Adrenal gland (tissue), 9 donors: ENCODE measurements at regions not wholly inside any gene's neighbourhood (a gene's known extent, or its start where the extent isn't known, plus 50 kb on each side); places are given as distances from the start of the nearest gene placed in this dataset.

Experiments
- DNase-seq, 7 donors: peaks; one replicate each; pipeline ENCODE4 v3.0.0-alpha.2; 2019 to 2020
- H3K27ac ChIP-seq, 5 donors: fragments of 200-600 bp; sonication (generic) in 4 of 5; 1 replicate in 3 of 5; 2 replicates in 2 of 5; pipeline versions ENCODE4 v1.5.1 to v1.8.0; 2016 to 2020; ENCODE audit warnings: mild to moderate bottlenecking in 1 of 5
- H3K27me3 ChIP-seq: fragments of 200-600 bp; 2 replicates; pipeline ENCODE4 v1.8.0; 2021
- H3K36me3 ChIP-seq, 2 donors: fragments of 200-600 bp; replicated peaks in 1 of 2; 1 replicate in 1 of 2; 2 replicates in 1 of 2; pipeline versions ENCODE4 v1.5.1 to v1.8.0; 2018 to 2022
- H3K4me1 ChIP-seq, 2 donors: fragments of 200-600 bp; replicated peaks in 1 of 2; 1 replicate in 1 of 2; 2 replicates in 1 of 2; pipeline versions ENCODE4 v1.5.1 to v1.8.0; 2018 to 2021
- H3K4me3 ChIP-seq, 4 donors: fragments of 200-600 bp; sonication (generic) in 3 of 4; one replicate each; pipeline ENCODE4 v1.5.1; 2016 to 2018
- H3K9me3 ChIP-seq, 3 donors: fragments of 200-600 bp; sonication (generic) in 1 of 3; replicated peaks in 1 of 3; 1 replicate in 2 of 3; 2 replicates in 1 of 3; pipeline versions ENCODE4 v1.5.1 to v1.8.0; 2016 to 2021
- CTCF ChIP-seq, 6 experiments: fragments of 450-650 bp in 4 of 6; fragments of 200-600 bp in 2 of 6; sonication (generic) in 1 of 6; IDR thresholded peaks; 1 replicate in 5 of 6; 2 replicates in 1 of 6; pipeline versions ENCODE4 v1.5.1 to v1.8.0; 2016 to 2021; ENCODE audit warnings: antibody characterized with exemption in 6 of 6, mild to moderate bottlenecking in 2 of 6, moderate library complexity in 1 of 6
- POLR2A ChIP-seq, 2 donors: fragments of 450-650 bp; IDR thresholded peaks; one replicate each; pipeline ENCODE4 v1.6.1; 2017; ENCODE audit warnings: antibody characterized with exemption in 2 of 2, mild to moderate bottlenecking in 2 of 2, moderate library complexity in 1 of 2
- WGBS, 4 donors: extraction: QIAGEN DNeasy Blood & Tissue Kit in 2 of 4; methylation state at CpG; one replicate each; pipeline versions ENCODE4 v1.1.5 to v1.1.7; 2013 to 2017; 5-methylcytosine and 5-hydroxymethylcytosine counted together
- intact Hi-C, 2 donors: fragments of 100-400 bp; cut with DNase I; formaldehyde crosslinking; loops; one replicate each; pipeline versions ENCODE4 v1.14.1 to v1.15.0; 2022 to 2023
- donor health status: healthy with polysubstance abuse.
- donor health status: Bipolar disorder and iron deficiency.
- donor health status: DM: yes; HTN: yes; CAD: no.
- donor health status: DM: no; HTN: no; CAD: no.
- donor health status: DM: no; HTN: no; CAD: no.

GRCh38 chr1:209421186-209421585 lies 162.3 kb upstream of the CAMK1G start:
- DNase-seq: no peak
- intact Hi-C loops: no loop called here
- H3K9me3 ChIP-seq: no peaks in the 10 kb centered on the region
- no peaks in the 10 kb centered on the region for H3K36me3 ChIP-seq
- no peak overlapping the region for H3K27ac ChIP-seq
- TF ChIP-seq POLR2A (IDR thresholded peaks at IDR 0.05): no peak
- no peak for TF ChIP-seq CTCF (IDR thresholded peaks at IDR 0.05)
- H3K4me3 ChIP-seq: no peak overlapping the region
- WGBS, 4 donors: 74 to 80% (median 79%) methylated on average over 4 of the region's 4 CpGs
- no peaks in the 10 kb centered on the region for H3K27me3 ChIP-seq
- H3K4me1 ChIP-seq: no peaks in the 10 kb centered on the region

- DNase-seq: no peak
Observed at GRCh38 chr1:209421978-209422680, 161.4 kb upstream of the CAMK1G start.

GRCh38 chr1:209425959-209426358 lies 157.6 kb upstream of the CAMK1G start:
- H3K36me3 ChIP-seq: no peaks in the 10 kb centered on the region
- no peak for TF ChIP-seq CTCF (IDR thresholded peaks at IDR 0.05)
- no peak for TF ChIP-seq POLR2A (IDR thresholded peaks at IDR 0.05)
- H3K9me3 ChIP-seq: no peaks in the 10 kb centered on the region
- 63 to 88% (median 73%) methylated on average over 5 of the region's 5 CpGs for WGBS, 4 donors
- no peak overlapping the region for H3K27ac ChIP-seq
- H3K27me3 ChIP-seq: no peaks in the 10 kb centered on the region
- H3K4me1 ChIP-seq: no peaks in the 10 kb centered on the region
- no peak overlapping the region for H3K4me3 ChIP-seq
- DNase-seq: no peak
- intact Hi-C loops: no loop called here

More at GRCh38 chr1:209421978-209422680, 161.4 kb upstream of the CAMK1G start:
- H3K27me3 ChIP-seq: no peaks in the 10 kb centered on the region
- no peak overlapping the region for H3K27ac ChIP-seq
- intact Hi-C loops: no loop called here
- WGBS, 4 donors: 61 to 70% (median 62%) methylated on average over 5 of the region's 5 CpGs
- no peaks in the 10 kb centered on the region for H3K9me3 ChIP-seq
- H3K36me3 ChIP-seq: no peaks in the 10 kb centered on the region
- TF ChIP-seq POLR2A (IDR thresholded peaks at IDR 0.05) (no peak), CTCF (IDR thresholded peaks at IDR 0.05) (no peak)
- H3K4me3 ChIP-seq: no peak overlapping the region
- H3K4me1 ChIP-seq: no peaks in the 10 kb centered on the region

- H3K36me3 ChIP-seq: no peaks in the 10 kb centered on the region
- DNase-seq: no peak
Observed at GRCh38 chr1:209427277-209427676, 156.2 kb upstream of the CAMK1G start.

More at GRCh38 chr1:209427277-209427676, 156.2 kb upstream of the CAMK1G start:
- TF ChIP-seq CTCF (IDR thresholded peaks at IDR 0.05) (no peak), POLR2A (IDR thresholded peaks at IDR 0.05) (no peak)
- H3K27ac ChIP-seq: no peak overlapping the region
- H3K9me3 ChIP-seq: no peaks in the 10 kb centered on the region
- no peaks in the 10 kb centered on the region for H3K4me1 ChIP-seq
- H3K4me3 ChIP-seq: no peak overlapping the region
- intact Hi-C loops: no loop called here
- 62 to 82% (median 69%) methylated on average over 7 of the region's 7 CpGs for WGBS, 4 donors
- no peaks in the 10 kb centered on the region for H3K27me3 ChIP-seq
